Caco-2 (cell line): ENCODE measurements at regions not wholly inside any gene's neighbourhood (a gene's known extent, or its start where the extent isn't known, plus 50 kb on each side); places are given as distances from the start of the nearest gene placed in this dataset.
"Not testable (repeated sequence)": the region's sequence is repeated elsewhere in the genome, so short reads cannot be mapped to it uniquely, and the experiment has no call there.

Experiments used
- BruUV-seq: library from RNA; stranded (reverse); fragments of 400-500 nt; replicated peaks from 2 replicates; lab custom pipeline; 2021; lab: Mats Ljungman, UMichigan
- CTCF ChIA-PET: fragments of 300-600 bp; sonication (Branson Sonifier 250); formaldehyde crosslinking; loops from one replicate; lab custom pipeline; 2022; ENCODE audit warnings: antibody characterized with exemption; lab: Charles Lee
- POLR2A ChIA-PET: fragments of 300-600 bp; sonication (Branson Sonifier 250); formaldehyde crosslinking; loops from one replicate; lab custom pipeline; 2022; ENCODE audit warnings: antibody characterized with exemption; lab: Charles Lee
- DNase-seq, 2 experiments: peaks; one replicate each; pipeline versions ENCODE4 v3.0.0 to v3.0.0-alpha.2; 2020 to 2022
- H3K27me3 ChIP-seq: replicated peaks from 2 replicates; pipeline ENCODE4 v1.6.0; 2011; ENCODE audit warnings: low read length; ENCODE audit not compliant: control insufficient read depth, insufficient read depth
- H3K36me3 ChIP-seq: 2 replicates; pipeline ENCODE4 v1.5.1; 2011; ENCODE audit warnings: low read length; ENCODE audit not compliant: control insufficient read depth, insufficient read depth
- H3K4me1 ChIP-seq: fragments of 250-450 bp; sonication (Bioruptor Pico); 2 replicates; pipeline ENCODE4 v1.5.1; 2020; ENCODE audit warnings: mild to moderate bottlenecking
- H3K4me3 ChIP-seq: 2 replicates; pipeline ENCODE4 v1.5.1; 2011; ENCODE audit warnings: low read depth, mild to moderate bottlenecking, control low read depth, low read length
- H3K9me3 ChIP-seq: fragments of 250-450 bp; sonication (Bioruptor Pico); 2 replicates; pipeline ENCODE4 v1.5.1; 2020; ENCODE audit warnings: mild to moderate bottlenecking, moderate library complexity
- H3K27ac Mint-ChIP-seq: one replicate; pipeline ENCODE4 v1.8.0; 2022; ENCODE audit warnings: mixed read lengths; ENCODE audit not compliant: unreplicated experiment
- H3K27me3 Mint-ChIP-seq: one replicate; pipeline ENCODE4 v1.8.0; 2022; ENCODE audit warnings: mixed read lengths; ENCODE audit not compliant: insufficient read depth, unreplicated experiment
- H3K36me3 Mint-ChIP-seq: one replicate; pipeline ENCODE4 v1.8.0; 2022; ENCODE audit warnings: mild to moderate bottlenecking, mixed read lengths; ENCODE audit not compliant: insufficient read depth, unreplicated experiment
- H3K4me1 Mint-ChIP-seq: one replicate; pipeline ENCODE4 v1.8.0; 2022; ENCODE audit warnings: low read depth, mixed read lengths; ENCODE audit not compliant: unreplicated experiment
- H3K4me3 Mint-ChIP-seq: one replicate; pipeline ENCODE4 v1.8.0; 2022; ENCODE audit warnings: mild to moderate bottlenecking, moderate library complexity, mixed read lengths; ENCODE audit not compliant: unreplicated experiment
- H3K9me3 Mint-ChIP-seq: one replicate; pipeline ENCODE4 v1.8.0; 2022; ENCODE audit warnings: mixed read lengths; ENCODE audit not compliant: unreplicated experiment
- intact Hi-C: fragments of 100-400 bp; cut with micrococcal nuclease; formaldehyde crosslinking; loops from one replicate; pipeline ENCODE4 v1.10.0; 2022; ENCODE audit not compliant: unreplicated experiment
- TF ChIP-seq, protein P1 (sequence below), 2 experiments: fragments of 200-600 bp in 1 of 2; IDR thresholded peaks; 1 replicate in 1 of 2; 2 replicates in 1 of 2; pipeline versions ENCODE4 v1.5.1 to v1.8.0; 2011 to 2022; ENCODE audit warnings: antibody characterized with exemption in 1 of 2, control low read depth in 1 of 2, inconsistent platforms in 1 of 2, low read depth in 1 of 2, low read length in 1 of 2, mild to moderate bottlenecking in 1 of 2, moderate library complexity in 1 of 2; ENCODE audit not compliant: insufficient read depth in 1 of 2, severe bottlenecking in 1 of 2, unreplicated experiment in 1 of 2

- Mint-ChIP-seq H3K27me3 (peaks cover 24% of the 10 kb centered on the region), H3K4me3 (no peak overlapping the region), H3K9me3 (no peaks in the 10 kb centered on the region), H3K27ac (no peak overlapping the region), H3K4me1 (no peaks in the 10 kb centered on the region), H3K36me3 (no peaks in the 10 kb centered on the region)
- Histone ChIP-seq H3K4me1 (no peaks in the 10 kb centered on the region), H3K36me3 (no peaks in the 10 kb centered on the region), H3K4me3 (no peak overlapping the region), H3K9me3 (no peaks in the 10 kb centered on the region), H3K27me3 (no peaks in the 10 kb centered on the region)
- no peak for DNase-seq
- POLR2A ChIA-PET = no interaction called here
- intact Hi-C loops = no loop called here
- TF ChIP-seq, protein P1, sequence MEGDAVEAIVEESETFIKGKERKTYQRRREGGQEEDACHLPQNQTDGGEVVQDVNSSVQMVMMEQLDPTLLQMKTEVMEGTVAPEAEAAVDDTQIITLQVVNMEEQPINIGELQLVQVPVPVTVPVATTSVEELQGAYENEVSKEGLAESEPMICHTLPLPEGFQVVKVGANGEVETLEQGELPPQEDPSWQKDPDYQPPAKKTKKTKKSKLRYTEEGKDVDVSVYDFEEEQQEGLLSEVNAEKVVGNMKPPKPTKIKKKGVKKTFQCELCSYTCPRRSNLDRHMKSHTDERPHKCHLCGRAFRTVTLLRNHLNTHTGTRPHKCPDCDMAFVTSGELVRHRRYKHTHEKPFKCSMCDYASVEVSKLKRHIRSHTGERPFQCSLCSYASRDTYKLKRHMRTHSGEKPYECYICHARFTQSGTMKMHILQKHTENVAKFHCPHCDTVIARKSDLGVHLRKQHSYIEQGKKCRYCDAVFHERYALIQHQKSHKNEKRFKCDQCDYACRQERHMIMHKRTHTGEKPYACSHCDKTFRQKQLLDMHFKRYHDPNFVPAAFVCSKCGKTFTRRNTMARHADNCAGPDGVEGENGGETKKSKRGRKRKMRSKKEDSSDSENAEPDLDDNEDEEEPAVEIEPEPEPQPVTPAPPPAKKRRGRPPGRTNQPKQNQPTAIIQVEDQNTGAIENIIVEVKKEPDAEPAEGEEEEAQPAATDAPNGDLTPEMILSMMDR (IDR thresholded peaks at IDR 0.05; ENCODE audit: insufficient read depth in 1 of 2, low read depth in 1 of 2, low read length in 1 of 2, severe bottlenecking in 1 of 2, unreplicated experiment in 1 of 2) = no peak
- no TSS peak for BruUV-seq
- CTCF ChIA-PET = interaction anchor here (0.6 kb wide), 1 partner anchor 269 kb away, joined by 3 read pairs; the partner anchor contains the start of gene CDS2
Observed at GRCh38 chr20:5395932-5396727, 79.4 kb upstream of the PROKR2 start.

GRCh38 chr20:5393218-5393870, 76.6 kb upstream of the PROKR2 start:
- POLR2A ChIA-PET = no interaction called here
- H3K4me1 ChIP-seq = no peaks in the 10 kb centered on the region
- BruUV-seq = no TSS peak

DNA sequence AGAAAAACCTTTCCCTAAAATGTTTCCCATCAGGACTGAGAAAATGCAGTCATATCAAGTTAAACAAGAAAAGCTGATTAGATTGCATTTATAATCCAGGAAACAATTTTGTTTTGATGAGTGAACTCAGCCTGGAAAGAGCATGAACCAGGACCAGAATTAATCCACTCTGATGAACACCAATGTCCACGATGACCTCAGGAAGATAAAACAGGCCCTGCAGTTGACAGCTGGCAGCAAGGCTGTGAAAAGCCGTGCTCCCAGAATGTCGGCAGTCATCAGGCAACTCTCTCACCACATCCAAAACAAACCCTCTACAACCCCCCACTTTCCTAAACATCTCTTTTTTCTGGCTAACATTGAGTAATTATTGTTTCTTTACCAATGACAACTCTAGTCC, 74.0 kb upstream of the PROKR2 start:
- TF ChIP-seq, protein P1 (IDR thresholded peaks at IDR 0.05; ENCODE audit: insufficient read depth in 1 of 2, low read depth in 1 of 2, low read length in 1 of 2, severe bottlenecking in 1 of 2, unreplicated experiment in 1 of 2) = no peak
- Histone ChIP-seq H3K4me3 (no peak overlapping the region), H3K27me3 (no peaks in the 10 kb centered on the region), H3K9me3 (0 out of 2 replicates have a peak, but pooled peaks cover under 1% of the 10 kb centered on the region), H3K36me3 (no peaks in the 10 kb centered on the region), H3K4me1 (no peaks in the 10 kb centered on the region)
- BruUV-seq = no TSS peak
- ChIA-PET POLR2A (no interaction called here), CTCF (no interaction called here)
- DNase-seq = no peak
- Mint-ChIP-seq H3K27ac (no peak overlapping the region), H3K36me3 (no peaks in the 10 kb centered on the region), H3K9me3 (no peaks in the 10 kb centered on the region), H3K27me3 (peaks cover 29% of the 10 kb centered on the region), H3K4me3 (no peak overlapping the region), H3K4me1 (no peaks in the 10 kb centered on the region)
- intact Hi-C loops = no loop called here

More at GRCh38 chr20:5393218-5393870, 76.6 kb upstream of the PROKR2 start:
- TF ChIP-seq, protein P1 (IDR thresholded peaks at IDR 0.05; ENCODE audit: insufficient read depth in 1 of 2, low read depth in 1 of 2, low read length in 1 of 2, severe bottlenecking in 1 of 2, unreplicated experiment in 1 of 2) = no peak
- H3K9me3 ChIP-seq = no peaks in the 10 kb centered on the region
- H3K36me3 ChIP-seq = no peaks in the 10 kb centered on the region
- intact Hi-C loops = no loop called here
- no peak for DNase-seq
- Mint-ChIP-seq H3K36me3 (no peaks in the 10 kb centered on the region), H3K4me3 (no peak overlapping the region), H3K27ac (no peak overlapping the region), H3K9me3 (no peaks in the 10 kb centered on the region), H3K4me1 (no peaks in the 10 kb centered on the region), H3K27me3 (peaks cover 32% of the 10 kb centered on the region)
- CTCF ChIA-PET = no interaction called here
- no peaks in the 10 kb centered on the region for H3K27me3 ChIP-seq
- no peak overlapping the region for H3K4me3 ChIP-seq

GRCh38 chr20:5386846-5387245, 70.1 kb upstream of the PROKR2 start:
- BruUV-seq, H3K9me3 ChIP-seq: not testable (repeated sequence)
- H3K27me3 Mint-ChIP-seq = peaks cover 20% of the 10 kb centered on the region

More at GRCh38 chr20:5386846-5387245, 70.1 kb upstream of the PROKR2 start:
- H3K27ac Mint-ChIP-seq, POLR2A ChIA-PET, H3K9me3 Mint-ChIP-seq, intact Hi-C loops, H3K4me1 Mint-ChIP-seq, CTCF ChIA-PET, H3K4me3 Mint-ChIP-seq, H3K4me3 ChIP-seq, H3K27me3 ChIP-seq, H3K36me3 ChIP-seq, H3K36me3 Mint-ChIP-seq, H3K4me1 ChIP-seq, DNase-seq: not testable (repeated sequence)
